Coronary artery (tissue), 2 donors: ENCODE measurements at regions not wholly inside any gene's neighbourhood (a gene's known extent, or its start where the extent isn't known, plus 50 kb on each side); places are given as distances from the start of the nearest gene placed in this dataset.
"Not testable (repeated sequence)": the region's sequence is repeated elsewhere in the genome, so short reads cannot be mapped to it uniquely, and the experiment has no call there.

Experiments used
- DNase-seq: peaks from one replicate; pipeline ENCODE4 v3.0.0-alpha.2; 2017; ENCODE audit warnings: low spot score
- H3K27ac ChIP-seq, 2 donors: fragments of 200-600 bp; sonication (generic); one replicate each; pipeline ENCODE4 v1.5.1; 2016 to 2019
- H3K4me3 ChIP-seq: fragments of 200-600 bp; sonication (generic); 2 replicates; pipeline ENCODE4 v1.5.1; 2016; ENCODE audit warnings: mild to moderate bottlenecking, moderate library complexity
- TF ChIP-seq, protein P1 (sequence below): fragments of 200-600 bp; sonication (generic); IDR thresholded peaks from one replicate; pipeline ENCODE4 v1.5.1; 2019; ENCODE audit warnings: antibody characterized with exemption

DNA sequence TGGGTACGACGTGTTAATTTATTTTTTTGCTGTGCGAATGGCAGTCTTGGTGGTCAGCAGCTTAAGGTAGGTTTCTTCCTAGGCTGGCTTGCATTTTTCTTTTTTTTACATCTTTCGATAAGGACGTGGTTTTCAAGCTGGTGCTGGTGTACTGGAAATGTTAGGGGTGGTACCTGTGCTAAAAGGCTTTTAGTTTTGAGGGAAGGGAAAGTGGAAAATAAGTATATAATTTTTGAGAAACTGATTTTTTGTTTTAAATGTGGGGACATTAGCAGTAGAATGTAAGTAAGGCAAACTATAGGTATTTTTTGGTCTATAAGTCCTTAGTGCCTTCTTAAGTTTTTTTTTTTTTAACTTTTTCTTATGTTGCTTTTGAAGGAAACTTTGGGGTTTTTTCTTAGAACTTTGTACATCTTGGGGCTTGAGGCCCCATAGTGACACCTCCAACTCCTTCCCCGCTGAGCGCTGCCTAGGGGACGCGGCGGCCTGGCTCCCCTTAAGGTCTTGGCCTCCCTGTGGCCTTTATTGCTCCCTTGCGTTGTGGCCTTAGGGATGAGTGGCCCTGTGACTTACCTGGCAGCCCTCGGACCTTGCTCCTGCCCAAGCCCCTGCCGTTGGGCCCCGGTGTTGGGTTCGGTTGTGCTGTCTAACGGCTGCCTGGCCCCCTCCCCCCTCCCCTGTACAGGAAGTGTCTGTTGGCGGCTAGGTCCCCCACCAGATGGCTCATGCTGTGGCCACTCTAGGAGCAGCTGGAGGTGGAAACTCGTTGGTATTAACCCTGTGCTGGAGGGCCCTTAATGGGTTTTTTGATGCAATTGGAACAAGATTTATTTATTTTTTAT lies 88.0 kb upstream of the RPRML start:
- TF ChIP-seq, protein P1, sequence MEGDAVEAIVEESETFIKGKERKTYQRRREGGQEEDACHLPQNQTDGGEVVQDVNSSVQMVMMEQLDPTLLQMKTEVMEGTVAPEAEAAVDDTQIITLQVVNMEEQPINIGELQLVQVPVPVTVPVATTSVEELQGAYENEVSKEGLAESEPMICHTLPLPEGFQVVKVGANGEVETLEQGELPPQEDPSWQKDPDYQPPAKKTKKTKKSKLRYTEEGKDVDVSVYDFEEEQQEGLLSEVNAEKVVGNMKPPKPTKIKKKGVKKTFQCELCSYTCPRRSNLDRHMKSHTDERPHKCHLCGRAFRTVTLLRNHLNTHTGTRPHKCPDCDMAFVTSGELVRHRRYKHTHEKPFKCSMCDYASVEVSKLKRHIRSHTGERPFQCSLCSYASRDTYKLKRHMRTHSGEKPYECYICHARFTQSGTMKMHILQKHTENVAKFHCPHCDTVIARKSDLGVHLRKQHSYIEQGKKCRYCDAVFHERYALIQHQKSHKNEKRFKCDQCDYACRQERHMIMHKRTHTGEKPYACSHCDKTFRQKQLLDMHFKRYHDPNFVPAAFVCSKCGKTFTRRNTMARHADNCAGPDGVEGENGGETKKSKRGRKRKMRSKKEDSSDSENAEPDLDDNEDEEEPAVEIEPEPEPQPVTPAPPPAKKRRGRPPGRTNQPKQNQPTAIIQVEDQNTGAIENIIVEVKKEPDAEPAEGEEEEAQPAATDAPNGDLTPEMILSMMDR = no peak
- Histone ChIP-seq H3K27ac (peak overlapping the region; percentile 79 to 92), H3K4me3 (peak overlapping the region; percentile 94)
- peak; percentile 90 for DNase-seq

DNA sequence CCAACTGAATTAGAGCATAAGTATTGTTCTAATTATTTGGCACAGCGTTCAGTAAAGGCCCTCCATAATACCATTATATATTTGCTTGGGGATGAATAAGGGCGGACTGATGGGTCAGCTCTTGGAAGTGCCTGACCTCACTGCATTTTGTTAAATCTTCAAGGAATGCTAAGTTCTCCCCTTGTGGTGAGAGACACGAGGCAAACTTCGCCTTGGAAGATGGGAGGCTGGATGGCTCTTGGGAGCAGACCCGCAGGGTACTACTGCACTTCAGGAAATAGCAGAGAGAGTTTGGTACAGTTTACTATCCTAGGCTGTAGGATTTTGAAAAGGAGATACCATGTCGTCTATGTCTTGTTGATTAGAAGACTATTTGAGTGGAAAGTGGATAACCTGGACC lies 87.0 kb upstream of the RPRML start:
- Histone ChIP-seq H3K27ac (no peak overlapping the region), H3K4me3 (no peak overlapping the region)
- no peak for DNase-seq

DNA sequence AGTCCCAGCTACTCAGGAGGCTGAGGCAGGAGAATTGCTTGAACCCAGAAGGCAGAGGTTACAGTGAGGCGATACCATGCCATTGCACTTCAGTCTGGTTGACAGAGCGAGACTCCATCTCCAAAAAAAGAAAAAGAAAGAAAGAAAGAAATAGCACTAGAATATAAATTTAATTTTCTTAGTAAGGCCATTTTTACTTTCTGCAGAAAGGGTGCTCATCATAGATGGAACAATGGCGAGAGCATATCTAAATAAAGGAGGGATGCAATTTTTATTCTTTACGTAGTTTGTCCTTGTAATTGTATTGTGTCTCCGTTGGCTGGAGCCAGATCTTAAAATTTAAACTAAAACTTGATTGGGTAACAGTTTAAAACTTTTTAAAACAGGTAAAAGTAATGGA lies 85.6 kb upstream of the RPRML start:
- DNase-seq = no peak
- TF ChIP-seq, protein P1 = no peak

More for the DNA sequence above, 87.0 kb upstream of the RPRML start:
- TF ChIP-seq, protein P1 = no peak

DNA sequence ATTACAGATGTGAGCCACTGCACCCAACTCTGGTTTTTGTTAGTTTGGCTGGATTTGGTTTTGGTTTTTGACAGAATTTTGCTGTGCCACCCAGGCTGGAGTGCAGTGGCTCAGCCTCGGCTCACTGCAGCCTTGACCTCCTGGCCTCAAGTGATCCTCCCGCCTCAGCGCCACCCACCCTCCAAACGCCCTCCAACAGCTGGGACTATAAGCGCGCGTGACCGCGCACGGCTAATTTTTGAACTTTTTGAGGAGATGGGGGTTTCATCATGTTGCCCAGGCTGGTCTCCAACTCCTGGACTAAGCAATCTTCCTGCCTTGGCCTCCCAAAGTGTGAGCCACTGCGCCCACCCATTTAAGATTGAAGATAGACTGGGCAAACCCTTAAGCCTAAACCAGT lies 84.4 kb upstream of the RPRML start:
- TF ChIP-seq, protein P1 = no peak

More for the DNA sequence above, 85.6 kb upstream of the RPRML start:
- H3K27ac ChIP-seq = no peak overlapping the region
- no peak overlapping the region for H3K4me3 ChIP-seq

DNA sequence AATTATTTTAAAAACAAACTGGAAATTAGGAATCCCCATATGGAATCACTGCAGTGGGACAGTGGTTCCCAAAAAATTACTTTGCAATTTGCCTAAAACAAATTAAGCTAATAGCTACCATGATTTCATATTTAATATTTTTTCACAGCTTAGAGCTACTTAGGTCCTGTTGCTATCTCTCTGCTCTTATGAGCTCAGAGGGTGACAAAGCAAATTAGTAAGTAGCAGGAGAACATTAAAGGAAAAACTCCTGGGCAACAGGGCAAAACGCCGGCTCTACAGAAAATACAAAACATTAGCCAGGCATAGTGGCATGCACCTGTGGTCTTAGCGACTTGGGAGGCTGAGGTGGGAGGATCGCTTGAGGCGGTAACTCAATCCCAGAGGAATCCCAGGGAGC lies 83.8 kb upstream of the RPRML start:
- not testable (repeated sequence) for H3K27ac ChIP-seq, H3K4me3 ChIP-seq, DNase-seq

More for the DNA sequence above, 84.4 kb upstream of the RPRML start:
- DNase-seq = no peak
- no peak overlapping the region for H3K27ac ChIP-seq
- H3K4me3 ChIP-seq = no peak overlapping the region

DNA sequence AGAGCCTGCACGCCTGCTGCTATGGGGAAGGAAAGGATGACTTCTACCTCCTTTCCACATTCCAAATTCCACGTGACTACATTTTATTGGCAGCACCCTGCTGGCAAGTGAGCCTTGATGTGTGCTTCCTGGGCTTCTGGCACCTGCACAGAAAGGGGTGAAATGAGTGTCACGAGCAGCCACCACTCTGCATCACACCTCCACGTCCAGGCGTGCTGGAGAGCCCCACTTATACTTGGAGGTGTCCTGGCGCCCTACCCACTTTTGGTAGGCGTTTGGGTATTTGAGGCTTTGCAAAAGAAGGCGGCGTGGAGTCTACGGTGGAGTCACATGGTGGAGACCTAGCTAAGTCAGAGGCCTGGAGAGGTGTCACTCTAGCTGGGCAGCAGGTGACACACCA lies 81.0 kb upstream of the RPRML start:
- H3K4me3 ChIP-seq, H3K27ac ChIP-seq, DNase-seq: not testable (repeated sequence)

DNA sequence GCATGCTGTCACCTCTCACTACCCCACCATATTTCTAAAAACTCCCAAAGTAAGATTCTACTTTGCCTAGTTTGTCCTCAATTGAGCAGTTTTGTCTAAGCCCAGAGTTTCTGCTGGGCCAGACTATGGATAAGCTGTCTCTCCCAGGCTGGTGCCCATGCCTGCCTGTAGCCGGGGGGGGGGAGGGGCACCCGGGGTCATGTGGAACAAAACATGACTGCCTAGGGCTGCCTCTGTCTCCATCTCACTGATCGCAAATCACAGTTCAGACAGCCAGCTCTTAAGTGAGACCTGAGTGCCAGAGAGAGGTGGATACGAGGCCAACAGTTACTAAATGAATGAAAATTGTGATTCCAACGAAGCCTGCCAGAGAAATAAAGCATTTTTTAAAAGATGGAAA lies 78.8 kb upstream of the RPRML start:
- TF ChIP-seq, protein P1 = no peak
- Histone ChIP-seq H3K27ac (no peak overlapping the region), H3K4me3 (no peak overlapping the region)
- no peak for DNase-seq

DNA sequence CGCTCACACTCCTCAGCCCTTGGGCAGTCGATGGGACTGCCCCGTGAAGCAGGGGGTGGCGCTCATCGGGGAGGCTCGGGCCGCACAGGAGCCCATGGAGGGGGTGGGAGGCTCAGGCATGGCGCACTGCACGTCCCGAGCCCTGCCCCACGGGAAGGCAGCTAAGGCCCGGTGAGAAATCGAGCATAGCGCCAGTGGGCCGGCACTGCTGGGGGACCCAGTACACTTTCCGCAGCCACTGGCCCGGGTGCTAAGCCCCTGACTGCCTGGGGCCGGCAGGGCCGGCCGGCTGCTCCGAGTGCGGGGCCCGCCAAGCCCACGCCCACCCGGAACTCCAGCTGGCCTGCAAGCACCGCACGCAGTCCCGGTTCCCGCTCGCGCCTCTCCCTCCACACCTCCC lies 78.2 kb upstream of the RPRML start:
- DNase-seq, H3K27ac ChIP-seq: not testable (repeated sequence)

DNA sequence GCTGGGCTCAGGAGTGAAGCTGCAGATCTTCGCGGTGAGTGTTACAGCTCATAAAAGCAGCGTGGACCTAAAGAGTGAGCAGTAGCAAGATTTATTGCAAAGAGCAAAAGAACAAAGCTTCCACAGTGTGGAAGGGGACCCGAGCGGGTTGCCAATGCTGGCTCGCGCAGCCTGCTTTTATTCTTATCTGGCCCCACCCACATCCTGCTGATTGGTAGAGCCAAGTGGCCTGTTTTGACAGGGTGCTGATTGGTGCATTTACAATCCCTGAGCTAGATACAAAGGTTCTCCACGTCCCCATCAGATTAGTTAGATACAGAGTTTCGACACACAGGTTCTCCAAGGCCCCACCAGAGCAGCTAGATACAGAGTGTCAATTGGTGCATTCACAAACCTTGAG lies 77.6 kb upstream of the RPRML start:
- H3K27ac ChIP-seq, DNase-seq, H3K4me3 ChIP-seq: not testable (repeated sequence)

More for the DNA sequence above, 78.2 kb upstream of the RPRML start:
- H3K4me3 ChIP-seq = not testable (repeated sequence)
